ENCODE measurements at regions not wholly inside any gene's neighbourhood (a gene's known extent, or its start where the extent isn't known, plus 50 kb on each side); places are given as distances from the start of the nearest gene placed in this dataset.

DNA sequence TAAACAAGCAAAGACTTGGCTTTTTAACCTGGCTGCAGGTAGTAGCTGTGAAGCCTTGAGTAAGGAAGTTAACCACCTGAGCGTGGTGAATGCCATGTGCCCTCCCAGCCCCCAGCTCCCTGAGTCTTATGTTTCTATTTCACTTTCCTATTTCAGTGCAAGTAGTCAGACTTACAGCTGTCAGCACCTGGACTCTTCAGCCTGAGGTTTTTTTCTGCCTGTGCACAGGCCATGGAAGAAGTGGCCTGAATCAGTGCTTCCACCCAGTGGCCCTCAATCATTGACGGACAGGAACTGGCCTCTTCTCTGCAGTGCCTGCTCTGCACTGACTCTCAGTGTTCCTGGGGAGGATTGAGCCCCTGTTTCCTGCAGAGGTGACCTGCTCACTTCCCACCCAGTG lies 796.4 kb downstream of the MED13L start:
- H3K9me3 ChIP-seq (ENCODE audit: insufficient read depth in 2 of 2, low read depth in 1 of 2, low read length in 1 of 2), result peaks cover 2 to 6% of the 10 kb centered on the region in 2 experiments; a peak in 1 of 4 replicates
- TF ChIP-seq ASH2L (IDR thresholded peaks at IDR 0.05; ENCODE audit: low read length) (no peak), CBX5 (IDR thresholded peaks at IDR 0.05; ENCODE audit: low read depth, low read length) (no peak), RXRA (IDR thresholded peaks at IDR 0.05; ENCODE audit: insufficient read depth, low read depth, low read length) (no peak)
- H4K8ac ChIP-seq (ENCODE audit: extremely low read depth, insufficient read depth, low read length), result no peak overlapping the region
- H3K4ac ChIP-seq (replicated peaks; ENCODE audit: insufficient read length, low read depth, low read length), result no peak overlapping the region
- no peak overlapping the region for H2BK20ac ChIP-seq (ENCODE audit: low read length)
- no peak overlapping the region for H3K56ac ChIP-seq (replicated peaks; ENCODE audit: insufficient read length, low read depth, low read length)
- no peaks in the 10 kb centered on the region for H4K20me1 ChIP-seq (replicated peaks in 1 of 2; ENCODE audit: control insufficient read depth in 1 of 2, insufficient read depth in 2 of 2, low read length in 2 of 2)
- no peaks in the 10 kb centered on the region for H3K36me3 ChIP-seq (ENCODE audit: control insufficient read depth in 2 of 4, insufficient read depth in 4 of 4, low read length in 3 of 4)
- H3K9ac ChIP-seq (replicated peaks in 1 of 4; ENCODE audit: extremely low read depth in 1 of 4, low read depth in 3 of 4, low read length in 3 of 4), result no peak overlapping the region
- H2AFZ ChIP-seq (ENCODE audit: low read length), result no peak overlapping the region
- DNase-seq (ENCODE audit: low read depth in 1 of 2, low spot score in 2 of 2) (no peak), FAIRE-seq (no peak)
- no peaks in the 10 kb centered on the region for H3K4me1 ChIP-seq (replicated peaks in 1 of 4; ENCODE audit: control insufficient read depth in 3 of 4, insufficient read depth in 4 of 4, low read length in 3 of 4)
- no peaks in the 10 kb centered on the region for H3K27me3 ChIP-seq (replicated peaks in 1 of 4; ENCODE audit: control insufficient read depth in 3 of 4, extremely low read depth in 1 of 4, insufficient read depth in 3 of 4, low read length in 3 of 4)
- no peak overlapping the region for H4K91ac ChIP-seq (replicated peaks; ENCODE audit: insufficient read length, low read length)
- H2BK15ac ChIP-seq (ENCODE audit: low read length), result no peak overlapping the region
- no peak overlapping the region for H3K18ac ChIP-seq (ENCODE audit: extremely low read depth, low read length)
- no peak overlapping the region for H3K23ac ChIP-seq (ENCODE audit: insufficient read length)
- H3K27ac ChIP-seq (ENCODE audit: low read depth, low read length), result no peak overlapping the region
- H2BK5ac ChIP-seq (ENCODE audit: low read depth, low read length), result no peak overlapping the region
- no peaks in the 10 kb centered on the region for H3K23me2 ChIP-seq (ENCODE audit: low read depth, low read length)
- no peak overlapping the region for H2AK5ac ChIP-seq (ENCODE audit: low read depth, low read length)
- POLR2A ChIA-PET (ENCODE audit: partially characterized antibody), result no interaction called here
- H2BK12ac ChIP-seq (ENCODE audit: low read depth, low read length), result no peak overlapping the region
- H3K4me2 ChIP-seq (ENCODE audit: insufficient read depth in 1 of 2, low read depth in 2 of 2, low read length in 2 of 2), result no peak overlapping the region
- H3K14ac ChIP-seq (ENCODE audit: insufficient read length), result no peak overlapping the region
- no peak overlapping the region for H4K5ac ChIP-seq (ENCODE audit: insufficient read length, low read depth, low read length)
- CTCF ChIA-PET (ENCODE audit: partially characterized antibody), result interaction anchor here (3.0 kb wide), 1 partner anchor 24 kb away, joined by 11 read pairs; no protein-coding TSS in a partner anchor
- 92% methylated on average over 2 of the region's 2 CpGs; no CpG with 5 or more reads in 1 of the 2 experiments for WGBS, 2 experiments (ENCODE audit: extremely low coverage in 1 of 2, insufficient coverage in 1 of 2, insufficient read length in 1 of 2, insufficient replicate concordance in 2 of 2, low coverage in 1 of 2, low lambda C conversion rate in 2 of 2, missing lambda C conversion rate in 1 of 2)
- no peaks in the 10 kb centered on the region for H3K79me1 ChIP-seq (ENCODE audit: low read depth, low read length)
- no peak overlapping the region for H3K4me3 ChIP-seq (ENCODE audit: extremely low read depth in 1 of 4, insufficient read depth in 2 of 4, low read depth in 3 of 4, low read length in 4 of 4)
- H3K79me2 ChIP-seq (ENCODE audit: control insufficient read depth in 1 of 2, insufficient read depth in 2 of 2, low read length in 2 of 2), result no peaks in the 10 kb centered on the region
- H2BK120ac ChIP-seq (replicated peaks; ENCODE audit: low read depth, low read length), result no peak overlapping the region

Data from H1 (cell line).